ENCODE measurements at regions not wholly inside any gene's neighbourhood (a gene's known extent, or its start where the extent isn't known, plus 50 kb on each side); places are given as distances from the start of the nearest gene placed in this dataset.

- Histone ChIP-seq H3K27ac (no peak overlapping the region), H3K36me3 (no peaks in the 10 kb centered on the region), H3K4me3 (no peak overlapping the region), H3K4me1 (no peaks in the 10 kb centered on the region), H3K27me3 (no peaks in the 10 kb centered on the region), H3K9me3 (no peaks in the 10 kb centered on the region)
- TF ChIP-seq POLR2A (IDR thresholded peaks at IDR 0.05) (no peak), POLR2AphosphoS5 (IDR thresholded peaks at IDR 0.05) (no peak), CTCF (IDR thresholded peaks at IDR 0.05) (no peak), EP300 (IDR thresholded peaks at IDR 0.05; ENCODE audit: low read depth) (no peak)
- in situ Hi-C loops (cut with MboI; ENCODE audit: low pct_ligation_motif_present in 1 of 4, low pct_unique_long_range_greater_than_20kb in 1 of 4, low sequenced_read_pairs in 3 of 4) = no loop called here
- 53 to 61% methylated on average over 3 of the region's 3 CpGs for WGBS, 2 donors (ENCODE audit: low coverage in 1 of 2)
- intact Hi-C loops (cut with DNase I; ENCODE audit: low total_unique reads) = no loop called here
- DNase-seq = no peak
Observed at GRCh38 chr21:19266636-19267035, 863.1 kb upstream of the TMPRSS15 start.

- Histone ChIP-seq H3K9me3 (no peaks in the 10 kb centered on the region), H3K36me3 (no peaks in the 10 kb centered on the region), H3K4me1 (no peaks in the 10 kb centered on the region), H3K27me3 (no peaks in the 10 kb centered on the region), H3K4me3 (no peak overlapping the region), H3K27ac (no peak overlapping the region)
- intact Hi-C loops (cut with DNase I; ENCODE audit: low total_unique reads) = no loop called here
- no peak for DNase-seq
- TF ChIP-seq CTCF (IDR thresholded peaks at IDR 0.05) (no peak), POLR2AphosphoS5 (IDR thresholded peaks at IDR 0.05) (no peak), POLR2A (IDR thresholded peaks at IDR 0.05) (no peak), EP300 (IDR thresholded peaks at IDR 0.05; ENCODE audit: low read depth) (no peak)
- WGBS, 2 donors (ENCODE audit: low coverage in 1 of 2) = 25 to 44% methylated on average over 3 of the region's 3 CpGs
- in situ Hi-C loops (cut with MboI; ENCODE audit: low pct_ligation_motif_present in 1 of 4, low pct_unique_long_range_greater_than_20kb in 1 of 4, low sequenced_read_pairs in 3 of 4) = no loop called here
Observed at GRCh38 chr21:19268686-19269085, 865.1 kb upstream of the TMPRSS15 start.

GRCh38 chr21:19275065-19275464 lies 871.5 kb upstream of the TMPRSS15 start:
- Histone ChIP-seq H3K27me3 (no peaks in the 10 kb centered on the region), H3K27ac (no peak overlapping the region), H3K4me1 (no peaks in the 10 kb centered on the region), H3K36me3 (no peaks in the 10 kb centered on the region), H3K9me3 (no peaks in the 10 kb centered on the region), H3K4me3 (no peak overlapping the region)
- intact Hi-C loops (cut with DNase I; ENCODE audit: low total_unique reads) (no loop called here), in situ Hi-C loops (cut with MboI; ENCODE audit: low pct_ligation_motif_present in 1 of 4, low pct_unique_long_range_greater_than_20kb in 1 of 4, low sequenced_read_pairs in 3 of 4) (no loop called here)
- TF ChIP-seq CTCF (IDR thresholded peaks at IDR 0.05) = no peak
- TF ChIP-seq POLR2AphosphoS5 (IDR thresholded peaks at IDR 0.05) = no peak
- TF ChIP-seq EP300 (IDR thresholded peaks at IDR 0.05; ENCODE audit: low read depth) = no peak
- TF ChIP-seq POLR2A (IDR thresholded peaks at IDR 0.05) = no peak
- 85 to 88% methylated on average over 2 of the region's 2 CpGs for WGBS, 2 donors (ENCODE audit: low coverage in 1 of 2)
- no peak for DNase-seq

GRCh38 chr21:19276665-19277064 lies 873.1 kb upstream of the TMPRSS15 start:
- intact Hi-C loops (cut with DNase I; ENCODE audit: low total_unique reads) (no loop called here), in situ Hi-C loops (cut with MboI; ENCODE audit: low pct_ligation_motif_present in 1 of 4, low pct_unique_long_range_greater_than_20kb in 1 of 4, low sequenced_read_pairs in 3 of 4) (no loop called here)
- no peaks in the 10 kb centered on the region for H3K4me1 ChIP-seq
- H3K27me3 ChIP-seq = no peaks in the 10 kb centered on the region
- no peak for DNase-seq
- no peak overlapping the region for H3K27ac ChIP-seq
- TF ChIP-seq POLR2A (IDR thresholded peaks at IDR 0.05) (no peak), CTCF (IDR thresholded peaks at IDR 0.05) (no peak), POLR2AphosphoS5 (IDR thresholded peaks at IDR 0.05) (no peak), EP300 (IDR thresholded peaks at IDR 0.05; ENCODE audit: low read depth) (no peak)
- H3K4me3 ChIP-seq = no peak overlapping the region
- H3K36me3 ChIP-seq = no peaks in the 10 kb centered on the region
- H3K9me3 ChIP-seq = no peaks in the 10 kb centered on the region
- 55 to 64% methylated on average over 4 of the region's 4 CpGs for WGBS, 2 donors (ENCODE audit: low coverage in 1 of 2)
